Fibroblast of skin of scalp (primary cell): ENCODE measurements at regions not wholly inside any gene's neighbourhood (a gene's known extent, or its start where the extent isn't known, plus 50 kb on each side); places are given as distances from the start of the nearest gene placed in this dataset.

Source experiments
- DNase-seq: peaks from one replicate; pipeline ENCODE4 v3.0.0-alpha.2; 2013

- no peak for DNase-seq
Measured at GRCh38 chr9:16025627-16026026, 472.8 kb downstream of the CCDC171 start.

GRCh38 chr9:16026886-16027285 lies 474.0 kb downstream of the CCDC171 start:
- no peak for DNase-seq

- DNase-seq = peak; percentile 60
Measured at GRCh38 chr9:16028548-16028947, 475.7 kb downstream of the CCDC171 start.

- DNase-seq = peak; percentile 82
Measured at GRCh38 chr9:16029046-16029615, 476.3 kb downstream of the CCDC171 start.

- no peak for DNase-seq
Measured at GRCh38 chr9:16029796-16030363, 477.0 kb downstream of the CCDC171 start.

GRCh38 chr9:16030528-16031185 lies 477.8 kb downstream of the CCDC171 start:
- peak; percentile 97 for DNase-seq

GRCh38 chr9:16031486-16031885 lies 478.6 kb downstream of the CCDC171 start:
- no peak for DNase-seq

- DNase-seq = peak; percentile 78
Measured at GRCh38 chr9:16031971-16032370, 479.1 kb downstream of the CCDC171 start.

- DNase-seq = peak; percentile 68
Measured at GRCh38 chr9:16032799-16033198, 480.0 kb downstream of the CCDC171 start.

GRCh38 chr9:16033253-16033652 lies 480.4 kb downstream of the CCDC171 start:
- DNase-seq = no peak

GRCh38 chr9:16033921-16034691 lies 481.3 kb downstream of the CCDC171 start:
- DNase-seq = peak; percentile 31

GRCh38 chr9:16039218-16039987 lies 486.6 kb downstream of the CCDC171 start:
- peak; percentile 77 for DNase-seq

- DNase-seq = peak; percentile 86
Measured at GRCh38 chr9:16039988-16040761, 487.3 kb downstream of the CCDC171 start.

- DNase-seq = peak; percentile 86
Measured at GRCh38 chr9:16043756-16044578, 491.1 kb downstream of the CCDC171 start.

GRCh38 chr9:16044579-16044881 lies 491.7 kb downstream of the CCDC171 start:
- DNase-seq = peak; percentile 84

GRCh38 chr9:16045651-16046280 lies 492.9 kb downstream of the CCDC171 start:
- DNase-seq = no peak

- DNase-seq = no peak
Measured at GRCh38 chr9:16046713-16047112, 493.9 kb downstream of the CCDC171 start.

GRCh38 chr9:16048129-16048528 lies 495.3 kb downstream of the CCDC171 start:
- DNase-seq = no peak

GRCh38 chr9:16052146-16052545 lies 499.3 kb downstream of the CCDC171 start:
- DNase-seq = no peak

- DNase-seq = no peak
Measured at GRCh38 chr9:16052757-16053530, 500.1 kb downstream of the CCDC171 start.
